OCI-LY7 (cell line): ENCODE measurements at regions not wholly inside any gene's neighbourhood (a gene's known extent, or its start where the extent isn't known, plus 50 kb on each side); places are given as distances from the start of the nearest gene placed in this dataset.

Source experiments
- CTCF ChIP-seq: fragments of 200-600 bp; sonication (generic); conservative IDR thresholded peaks from 2 replicates; pipeline ENCODE4 v1.5.1; 2014; ENCODE audit warnings: mild to moderate bottlenecking, antibody characterized with exemption, low read length, moderate library complexity, mixed read lengths
- EZH2phosphoT487 ChIP-seq: fragments of 200-600 bp; sonication (generic); IDR thresholded peaks from 2 replicates; pipeline ENCODE4 v1.6.1; 2018; ENCODE audit warnings: low read depth, borderline replicate concordance, mild to moderate bottlenecking, mixed run types, antibody characterized with exemption, low read length, moderate library complexity, mixed read lengths

DNA sequence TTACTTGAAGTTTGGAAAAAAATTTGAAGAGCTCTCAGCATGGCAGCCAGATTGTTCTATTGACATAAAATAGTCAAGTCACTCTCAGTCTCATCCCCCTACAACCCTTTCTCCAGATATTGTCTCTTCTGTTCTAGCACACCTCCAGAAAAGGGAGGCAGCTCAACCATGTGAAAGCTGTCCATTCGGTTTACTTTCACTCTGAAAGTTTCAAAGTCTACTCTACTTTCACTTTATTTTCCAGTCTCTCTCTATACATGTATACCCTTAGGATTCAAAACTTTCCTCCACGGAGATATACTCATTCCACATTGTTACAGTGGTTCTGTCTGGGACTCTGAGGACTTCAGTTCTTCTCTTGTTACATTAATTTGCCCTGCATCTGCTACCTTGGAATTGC is 111.0 kb upstream of the STAC start:
- TF ChIP-seq CTCF (no peak), EZH2phosphoT487 (no peak)
